ENCODE measurements at regions not wholly inside any gene's neighbourhood (a gene's known extent, or its start where the extent isn't known, plus 50 kb on each side); places are given as distances from the start of the nearest gene placed in this dataset.

- TF ChIP-seq POLR2AphosphoS5 (IDR thresholded peaks at IDR 0.05; ENCODE audit: low read depth, low read length), result no peak
- no peak for TF ChIP-seq POLR2A (IDR thresholded peaks at IDR 0.05; ENCODE audit: low read depth, low read length)
- TF ChIP-seq TAF1 (IDR thresholded peaks at IDR 0.05; ENCODE audit: borderline replicate concordance, low read depth, low read length), result no peak
Measured at GRCh38 chr5:33227247-33227646, 213.5 kb upstream of the TARS1 start.
